ENCODE measurements at regions not wholly inside any gene's neighbourhood (a gene's known extent, or its start where the extent isn't known, plus 50 kb on each side); places are given as distances from the start of the nearest gene placed in this dataset.
"Not testable (repeated sequence)": the region's sequence is repeated elsewhere in the genome, so short reads cannot be mapped to it uniquely, and the experiment has no call there.

GRCh38 chr13:50744116-50744660 lies 99.3 kb downstream of the DLEU7 start:
- Histone ChIP-seq H3K27me3 (no peaks in the 10 kb centered on the region), H3K9me3 (no peaks in the 10 kb centered on the region), H3K27ac (replicated peaks in 1 of 4) (no peak overlapping the region), H3K36me3 (no peaks in the 10 kb centered on the region), H3K4me3 (no peak overlapping the region), H3K4me1 (no peaks in the 10 kb centered on the region)
- no peak for DNase-seq (ENCODE audit: extremely low spot score)
- no peak for TF ChIP-seq CTCF (IDR thresholded peaks at IDR 0.05)
- TF ChIP-seq POLR2AphosphoS5 (IDR thresholded peaks at IDR 0.05): no peak
- TF ChIP-seq EP300 (IDR thresholded peaks at IDR 0.05): no peak
- TF ChIP-seq POLR2A (IDR thresholded peaks at IDR 0.05; ENCODE audit: low read depth): no peak
- WGBS: 96% methylated on average over 6 of the region's 6 CpGs
- intact Hi-C loops (cut with DNase I): no loop called here

GRCh38 chr13:50745542-50746115 lies 97.9 kb downstream of the DLEU7 start:
- DNase-seq (ENCODE audit: extremely low spot score): no peak
- Histone ChIP-seq H3K27ac (replicated peaks in 1 of 4) (no peak overlapping the region), H3K4me1 (no peaks in the 10 kb centered on the region), H3K9me3 (no peaks in the 10 kb centered on the region), H3K4me3 (no peak overlapping the region), H3K36me3 (no peaks in the 10 kb centered on the region), H3K27me3 (no peaks in the 10 kb centered on the region)
- intact Hi-C loops (cut with DNase I): no loop called here
- WGBS: 69% methylated on average over 4 of the region's 4 CpGs
- TF ChIP-seq EP300 (IDR thresholded peaks at IDR 0.05): no peak
- no peak for TF ChIP-seq POLR2A (IDR thresholded peaks at IDR 0.05; ENCODE audit: low read depth)
- no peak for TF ChIP-seq POLR2AphosphoS5 (IDR thresholded peaks at IDR 0.05)
- TF ChIP-seq CTCF (IDR thresholded peaks at IDR 0.05): no peak

GRCh38 chr13:50747737-50748350 lies 95.6 kb downstream of the DLEU7 start:
- Histone ChIP-seq H3K36me3 (no peaks in the 10 kb centered on the region), H3K27ac (replicated peaks in 1 of 4) (no peak overlapping the region), H3K4me3 (no peak overlapping the region), H3K27me3 (no peaks in the 10 kb centered on the region), H3K4me1 (no peaks in the 10 kb centered on the region), H3K9me3 (no peaks in the 10 kb centered on the region)
- intact Hi-C loops (cut with DNase I): no loop called here
- TF ChIP-seq POLR2AphosphoS5 (IDR thresholded peaks at IDR 0.05) (no peak), POLR2A (IDR thresholded peaks at IDR 0.05; ENCODE audit: low read depth) (no peak), EP300 (IDR thresholded peaks at IDR 0.05) (no peak), CTCF (IDR thresholded peaks at IDR 0.05) (no peak)
- WGBS: 64% methylated on average over 3 of the region's 3 CpGs
- no peak for DNase-seq (ENCODE audit: extremely low spot score)

- H3K36me3 ChIP-seq; H3K27ac ChIP-seq (replicated peaks in 1 of 4); H3K4me1 ChIP-seq; DNase-seq (ENCODE audit: extremely low spot score); H3K27me3 ChIP-seq; H3K4me3 ChIP-seq; H3K9me3 ChIP-seq; intact Hi-C loops (cut with DNase I): not testable (repeated sequence)
- 94% methylated on average over 4 of the region's 17 CpGs for WGBS
Measured at GRCh38 chr13:50753221-50753620, 90.3 kb downstream of the DLEU7 start.

GRCh38 chr13:50755862-50756685 lies 87.4 kb downstream of the DLEU7 start:
- intact Hi-C loops (cut with DNase I); H3K27me3 ChIP-seq; H3K9me3 ChIP-seq; DNase-seq (ENCODE audit: extremely low spot score); H3K36me3 ChIP-seq; H3K4me3 ChIP-seq; H3K27ac ChIP-seq (replicated peaks in 1 of 4); H3K4me1 ChIP-seq: not testable (repeated sequence)
- 90% methylated on average over 8 of the region's 8 CpGs for WGBS

Data from esophagus muscularis mucosa (tissue), 4 donors.